AG04449 (cell line): ENCODE measurements at regions not wholly inside any gene's neighbourhood (a gene's known extent, or its start where the extent isn't known, plus 50 kb on each side); places are given as distances from the start of the nearest gene placed in this dataset.

ENCODE experiments used
- CTCF ChIA-PET: fragments of 350-600 bp; formaldehyde crosslinking; extraction: SDS; loops from one replicate; lab custom pipeline; 2021; ENCODE audit warnings: antibody characterized with exemption; lab: Yijun Ruan, JAX
- POLR2A ChIA-PET: fragments of 400-600, 350-600 bp; formaldehyde crosslinking; extraction: SDS; loops from one replicate; lab custom pipeline; 2020; ENCODE audit warnings: antibody characterized with exemption, inconsistent platforms; lab: Yijun Ruan, JAX
- DNase-seq: peaks from one replicate; pipeline ENCODE4 v3.0.0-alpha.2; 2010; ENCODE audit warnings: low read depth, low spot score
- H3K4me3 ChIP-seq: 2 replicates; pipeline ENCODE4 v1.5.1; 2011; ENCODE audit warnings: low read depth, mild to moderate bottlenecking, control low read depth, low read length
- CTCF ChIP-seq: IDR thresholded peaks from one replicate; pipeline ENCODE4 v1.5.1; 2011; ENCODE audit warnings: mild to moderate bottlenecking, moderate library complexity, low read length, control low read depth, inconsistent platforms; ENCODE audit not compliant: insufficient read depth; ENCODE audit errors: missing control alignments

DNA sequence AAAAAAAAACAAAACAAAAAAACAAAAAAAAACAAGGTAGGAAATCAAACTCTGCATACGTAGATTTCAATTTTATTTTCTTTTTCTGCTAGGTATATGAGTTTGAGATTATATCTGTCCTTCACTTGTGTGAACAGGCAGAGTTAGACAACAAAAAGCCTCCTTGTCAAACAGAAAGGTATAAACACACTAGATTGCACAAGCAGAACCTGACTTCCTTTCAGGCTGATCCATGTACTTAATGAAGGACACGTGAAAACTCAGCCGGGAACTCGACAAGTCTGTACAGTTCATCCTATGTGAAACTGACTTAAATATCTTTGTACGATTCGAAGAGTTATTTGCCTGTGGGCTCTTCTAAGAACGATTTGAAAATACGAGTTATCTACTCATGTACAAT, 254.1 kb downstream of the ARL4A start:
- ChIA-PET CTCF (no interaction called here), POLR2A (no interaction called here)
- DNase-seq: no peak
- H3K4me3 ChIP-seq: no peak overlapping the region
- TF ChIP-seq CTCF: no peak

DNA sequence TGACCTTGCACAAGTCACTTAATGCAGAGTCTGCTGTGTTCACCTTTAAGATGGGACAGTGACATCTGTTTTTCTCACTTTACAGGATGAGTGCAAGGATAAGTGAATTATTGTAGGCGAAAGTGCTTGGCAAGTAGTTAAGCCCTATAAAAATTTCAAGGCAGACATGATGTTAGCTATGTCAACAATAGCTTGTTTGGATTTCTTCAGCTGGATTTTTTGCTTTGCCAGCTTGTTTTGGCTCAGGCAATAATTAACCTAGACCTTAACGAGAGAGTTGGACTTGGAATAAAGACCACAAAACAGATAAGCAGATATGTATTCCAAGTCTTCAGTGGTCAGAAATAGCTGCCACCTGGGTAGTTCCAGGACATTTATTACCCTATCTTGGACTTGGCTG, 255.2 kb downstream of the ARL4A start:
- ChIA-PET CTCF (no interaction called here), POLR2A (no interaction called here)
- H3K4me3 ChIP-seq: no peak overlapping the region
- TF ChIP-seq CTCF: no peak
- no peak for DNase-seq

- no peak for TF ChIP-seq CTCF
- no peak overlapping the region for H3K4me3 ChIP-seq
- no peak for DNase-seq
- CTCF ChIA-PET: no interaction called here
- POLR2A ChIA-PET: no interaction called here
Observed at GRCh38 chr7:12943781-12944180, 256.3 kb downstream of the ARL4A start.

- ChIA-PET POLR2A (no interaction called here), CTCF (no interaction called here)
- no peak for TF ChIP-seq CTCF
- DNase-seq: no peak
- H3K4me3 ChIP-seq: no peak overlapping the region
Observed at GRCh38 chr7:12945901-12946300, 258.5 kb downstream of the ARL4A start.

GRCh38 chr7:12947465-12947864, 260.0 kb downstream of the ARL4A start:
- DNase-seq: no peak
- CTCF ChIA-PET: no interaction called here
- POLR2A ChIA-PET: no interaction called here

More at GRCh38 chr7:12947465-12947864, 260.0 kb downstream of the ARL4A start:
- TF ChIP-seq CTCF: no peak
- no peak overlapping the region for H3K4me3 ChIP-seq
